PC-9 (cell line): ENCODE measurements at regions not wholly inside any gene's neighbourhood (a gene's known extent, or its start where the extent isn't known, plus 50 kb on each side); places are given as distances from the start of the nearest gene placed in this dataset. TPM values are rescaled to one million over a fixed set of nuclear protein-coding genes. Genes with fewer than 3 reads are reported as not detected.

Experiments
- microRNA-seq: library from miRNA; unstranded; fragments of <30 nt; microRNA quantifications from one replicate; pipeline ENCODE4 v1.2.0, GENCODE V29; 2021; ENCODE audit warnings: borderline number of aligned reads, borderline replicate concordance

Small RNA genes lying in the stretch of these regions (microRNA-seq; reads per million reads assigned to microRNA genes)
- gene MIR6080 = not detected
